ENCODE measurements at regions not wholly inside any gene's neighbourhood (a gene's known extent, or its start where the extent isn't known, plus 50 kb on each side); places are given as distances from the start of the nearest gene placed in this dataset.
"Not testable (repeated sequence)": the region's sequence is repeated elsewhere in the genome, so short reads cannot be mapped to it uniquely, and the experiment has no call there.

DNA sequence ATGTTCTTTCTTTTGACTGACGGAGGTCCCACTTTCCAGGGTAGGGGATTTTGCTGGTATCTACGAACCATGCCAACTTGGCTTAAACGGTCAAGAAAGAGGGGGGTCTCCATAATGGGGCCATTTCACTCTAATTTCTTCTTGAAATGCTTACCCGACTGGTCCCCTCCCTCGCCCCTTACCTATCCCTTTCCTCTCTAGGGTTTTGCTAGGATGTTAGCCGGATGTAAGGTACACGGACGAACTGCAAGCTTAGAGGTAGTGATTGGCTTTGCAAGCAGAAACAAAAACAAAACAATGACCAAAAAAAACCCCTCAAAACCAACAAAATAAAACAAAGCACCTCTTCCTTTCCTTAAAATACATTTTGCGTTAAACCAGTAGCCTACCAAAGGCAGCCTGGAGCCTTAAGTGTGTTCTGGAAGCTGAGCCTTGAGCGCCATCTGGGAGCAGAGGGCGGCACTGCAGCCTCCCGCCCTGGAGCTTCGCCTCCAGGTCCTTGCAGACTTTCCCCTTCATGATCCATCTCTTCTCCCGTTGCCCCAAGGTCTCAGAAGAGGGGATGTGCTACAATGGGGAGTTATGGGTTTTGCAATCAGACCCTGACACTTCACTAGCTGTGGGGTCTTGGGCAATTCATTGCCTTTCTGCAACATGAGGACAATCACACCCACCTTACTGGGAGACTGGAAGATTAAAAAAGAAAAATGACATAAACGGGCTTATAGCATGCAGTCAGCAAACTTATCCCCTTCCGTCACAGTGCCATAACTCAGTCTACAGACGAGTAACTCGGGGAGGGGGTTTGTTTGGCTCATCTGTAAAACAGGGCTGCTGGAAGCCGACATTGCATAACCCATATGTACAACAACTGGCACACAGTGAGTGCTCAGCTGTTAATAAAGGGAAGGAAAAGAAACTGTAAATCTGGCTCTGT, 125.9 kb upstream of the RRN3 start:
- H4K20me1 ChIP-seq (ENCODE audit: control insufficient read depth, insufficient read depth); H3K36me3 ChIP-seq (ENCODE audit: control insufficient read depth in 2 of 2, insufficient read depth in 2 of 2, low read length in 1 of 2); H3K27me3 ChIP-seq (replicated peaks in 1 of 2; ENCODE audit: control insufficient read depth in 2 of 2, insufficient read depth in 2 of 2, low read length in 1 of 2); H3K4me1 ChIP-seq (ENCODE audit: control insufficient read depth, insufficient read depth, low read length); H3K9me3 ChIP-seq (replicated peaks; ENCODE audit: control insufficient read depth, insufficient read depth, low read length); H3K4me3 ChIP-seq; intact Hi-C loops (cut with micrococcal nuclease; ENCODE audit: unreplicated experiment); H3K27ac ChIP-seq (ENCODE audit: control insufficient read depth, insufficient read depth); in situ Hi-C loops (cut with MboI); CTCF ChIA-PET; H3K4me2 ChIP-seq (ENCODE audit: control insufficient read depth, insufficient read depth); BruUV-seq (replicated peaks); SMC1A ChIA-PET (ENCODE audit: uncharacterized antibody, unreplicated experiment); RAD21 ChIA-PET (ENCODE audit: unreplicated experiment); H3K79me2 ChIP-seq (ENCODE audit: control insufficient read depth, insufficient read depth, low read length); POLR2A ChIA-PET; H2AFZ ChIP-seq (ENCODE audit: control insufficient read depth, low read depth, low read length); H3K9ac ChIP-seq (ENCODE audit: control insufficient read depth, insufficient read depth, low read length); DNase-seq (ENCODE audit: low read depth, low spot score): not testable (repeated sequence)
- 39% methylated on average over 7 of the region's 19 CpGs for WGBS (ENCODE audit: insufficient coverage, insufficient replicate concordance, low lambda C conversion rate, missing lambda C conversion rate)
- ATAC-seq = peak; percentile 94
- peak; percentile 99 for FAIRE-seq
- TF ChIP-seq SMC3 (IDR thresholded peaks at IDR 0.05; ENCODE audit: borderline replicate concordance, low read length) = peak; percentile 48; the same call in 1 of the 2 replicates
- TF ChIP-seq, protein P1, sequence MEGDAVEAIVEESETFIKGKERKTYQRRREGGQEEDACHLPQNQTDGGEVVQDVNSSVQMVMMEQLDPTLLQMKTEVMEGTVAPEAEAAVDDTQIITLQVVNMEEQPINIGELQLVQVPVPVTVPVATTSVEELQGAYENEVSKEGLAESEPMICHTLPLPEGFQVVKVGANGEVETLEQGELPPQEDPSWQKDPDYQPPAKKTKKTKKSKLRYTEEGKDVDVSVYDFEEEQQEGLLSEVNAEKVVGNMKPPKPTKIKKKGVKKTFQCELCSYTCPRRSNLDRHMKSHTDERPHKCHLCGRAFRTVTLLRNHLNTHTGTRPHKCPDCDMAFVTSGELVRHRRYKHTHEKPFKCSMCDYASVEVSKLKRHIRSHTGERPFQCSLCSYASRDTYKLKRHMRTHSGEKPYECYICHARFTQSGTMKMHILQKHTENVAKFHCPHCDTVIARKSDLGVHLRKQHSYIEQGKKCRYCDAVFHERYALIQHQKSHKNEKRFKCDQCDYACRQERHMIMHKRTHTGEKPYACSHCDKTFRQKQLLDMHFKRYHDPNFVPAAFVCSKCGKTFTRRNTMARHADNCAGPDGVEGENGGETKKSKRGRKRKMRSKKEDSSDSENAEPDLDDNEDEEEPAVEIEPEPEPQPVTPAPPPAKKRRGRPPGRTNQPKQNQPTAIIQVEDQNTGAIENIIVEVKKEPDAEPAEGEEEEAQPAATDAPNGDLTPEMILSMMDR (IDR thresholded peaks at IDR 0.05 in 2 of 3, conservative IDR thresholded peaks at IDR 0.05 in 1 of 3; ENCODE audit: control insufficient read depth in 2 of 3, extremely low read depth in 1 of 3, insufficient read depth in 1 of 3, low read depth in 3 of 3, low read length in 3 of 3) = peak; percentile 45 to 75 (median 67)
- TF ChIP-seq RAD21 (IDR thresholded peaks at IDR 0.05; ENCODE audit: insufficient read depth, low read depth, low read length) = peak; percentile 56
- TF ChIP-seq, protein P2, sequence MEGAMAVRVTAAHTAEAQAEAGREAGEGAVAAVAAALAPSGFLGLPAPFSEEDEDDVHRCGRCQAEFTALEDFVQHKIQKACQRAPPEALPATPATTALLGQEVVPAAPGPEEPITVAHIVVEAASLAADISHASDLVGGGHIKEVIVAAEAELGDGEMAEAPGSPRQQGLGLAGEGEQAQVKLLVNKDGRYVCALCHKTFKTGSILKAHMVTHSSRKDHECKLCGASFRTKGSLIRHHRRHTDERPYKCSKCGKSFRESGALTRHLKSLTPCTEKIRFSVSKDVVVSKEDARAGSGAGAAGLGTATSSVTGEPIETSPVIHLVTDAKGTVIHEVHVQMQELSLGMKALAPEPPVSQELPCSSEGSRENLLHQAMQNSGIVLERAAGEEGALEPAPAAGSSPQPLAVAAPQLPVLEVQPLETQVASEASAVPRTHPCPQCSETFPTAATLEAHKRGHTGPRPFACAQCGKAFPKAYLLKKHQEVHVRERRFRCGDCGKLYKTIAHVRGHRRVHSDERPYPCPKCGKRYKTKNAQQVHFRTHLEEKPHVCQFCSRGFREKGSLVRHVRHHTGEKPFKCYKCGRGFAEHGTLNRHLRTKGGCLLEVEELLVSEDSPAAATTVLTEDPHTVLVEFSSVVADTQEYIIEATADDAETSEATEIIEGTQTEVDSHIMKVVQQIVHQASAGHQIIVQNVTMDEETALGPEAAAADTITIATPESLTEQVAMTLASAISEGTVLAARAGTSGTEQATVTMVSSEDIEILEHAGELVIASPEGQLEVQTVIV (IDR thresholded peaks at IDR 0.05; ENCODE audit: borderline replicate concordance, partially characterized antibody) = peak; percentile 16

DNA sequence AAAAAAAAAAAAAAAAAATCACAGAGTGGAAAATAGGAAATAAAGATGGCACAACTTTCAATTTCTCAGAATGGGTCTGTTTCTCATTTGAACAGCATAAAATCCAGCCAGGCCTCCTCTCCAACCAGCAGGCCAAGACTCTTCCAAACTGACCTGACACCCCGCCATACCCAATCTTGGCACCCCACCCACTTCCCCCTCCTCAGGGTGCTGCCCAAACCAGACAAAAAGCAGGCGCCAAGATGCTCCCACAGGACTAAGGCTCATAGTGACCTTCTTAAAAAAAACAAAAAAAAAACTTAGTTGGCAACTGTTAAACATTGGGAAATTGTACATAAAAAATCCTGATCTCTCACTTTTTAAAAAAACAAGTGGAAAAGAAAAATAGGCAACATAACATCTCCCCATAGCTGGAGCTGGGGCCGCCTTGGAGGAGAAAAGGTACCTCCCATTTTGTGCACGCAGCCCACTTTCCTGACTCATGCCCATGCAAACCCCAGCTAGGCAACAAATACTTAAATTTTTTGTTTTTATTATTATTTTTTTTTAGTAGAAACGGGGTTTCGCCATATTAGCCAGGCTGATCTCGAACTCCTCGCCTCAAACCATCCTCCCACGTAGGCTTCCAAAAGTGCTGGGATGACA, 124.9 kb upstream of the RRN3 start:
- RAD21 ChIA-PET (ENCODE audit: unreplicated experiment); DNase-seq (ENCODE audit: low read depth, low spot score); H3K4me2 ChIP-seq (ENCODE audit: control insufficient read depth, insufficient read depth); ATAC-seq; H3K9ac ChIP-seq (ENCODE audit: control insufficient read depth, insufficient read depth, low read length); POLR2A ChIA-PET; H3K79me2 ChIP-seq (ENCODE audit: control insufficient read depth, insufficient read depth, low read length); BruUV-seq (replicated peaks); FAIRE-seq; H3K4me1 ChIP-seq (ENCODE audit: control insufficient read depth, insufficient read depth, low read length); CTCF ChIA-PET; H3K4me3 ChIP-seq; intact Hi-C loops (cut with micrococcal nuclease; ENCODE audit: unreplicated experiment); in situ Hi-C loops (cut with MboI); H3K27me3 ChIP-seq (replicated peaks in 1 of 2; ENCODE audit: control insufficient read depth in 2 of 2, insufficient read depth in 2 of 2, low read length in 1 of 2); H3K36me3 ChIP-seq (ENCODE audit: control insufficient read depth in 2 of 2, insufficient read depth in 2 of 2, low read length in 1 of 2); H3K9me3 ChIP-seq (replicated peaks; ENCODE audit: control insufficient read depth, insufficient read depth, low read length); SMC1A ChIA-PET (ENCODE audit: uncharacterized antibody, unreplicated experiment); H2AFZ ChIP-seq (ENCODE audit: control insufficient read depth, low read depth, low read length); H4K20me1 ChIP-seq (ENCODE audit: control insufficient read depth, insufficient read depth); H3K27ac ChIP-seq (ENCODE audit: control insufficient read depth, insufficient read depth): not testable (repeated sequence)
- 41% methylated on average over 7 of the region's 9 CpGs for WGBS (ENCODE audit: insufficient coverage, insufficient replicate concordance, low lambda C conversion rate, missing lambda C conversion rate)

Data from GM12878 (cell line).